ENCODE measurements at regions not wholly inside any gene's neighbourhood (a gene's known extent, or its start where the extent isn't known, plus 50 kb on each side); places are given as distances from the start of the nearest gene placed in this dataset.

GRCh38 chr12:72957454-72957853 is 685.3 kb downstream of the TRHDE start:
- no peaks in the 10 kb centered on the region for H4K20me1 ChIP-seq (ENCODE audit: insufficient read depth, low read length)
- H3K4me3 ChIP-seq (ENCODE audit: low read length): no peak overlapping the region
- no peak overlapping the region for H2AFZ ChIP-seq (ENCODE audit: low read length)
- no peak overlapping the region for H3K27ac ChIP-seq (ENCODE audit: low read length)
- no peaks in the 10 kb centered on the region for H3K27me3 ChIP-seq (replicated peaks; ENCODE audit: insufficient read depth, low read length)
- no peak overlapping the region for H3K4me2 ChIP-seq (ENCODE audit: low read depth, low read length)
- H3K79me2 ChIP-seq (ENCODE audit: low read length): no peaks in the 10 kb centered on the region
- DNase-seq: no peak
- no peaks in the 10 kb centered on the region for H3K9me2 ChIP-seq (replicated peaks; ENCODE audit: insufficient read depth, low read length)
- H3K9ac ChIP-seq (ENCODE audit: low read length): no peak overlapping the region
- no peaks in the 10 kb centered on the region for H3F3A ChIP-seq (ENCODE audit: insufficient read depth, low read length)
- H3K9me3 ChIP-seq (replicated peaks; ENCODE audit: insufficient read depth, low read length): no peaks in the 10 kb centered on the region
- TF ChIP-seq EZH2 (optimal IDR thresholded peaks at IDR 0.05; ENCODE audit: low read depth, low read length): no peak
- TF ChIP-seq CTCF (IDR thresholded peaks at IDR 0.05; ENCODE audit: low read length): no peak
- no peak for TF ChIP-seq EZH2phosphoT487 (IDR thresholded peaks at IDR 0.05; ENCODE audit: low read length)
- H3K4me1 ChIP-seq (ENCODE audit: low read length): no peaks in the 10 kb centered on the region
- H3K36me3 ChIP-seq (replicated peaks; ENCODE audit: insufficient read depth, low read length): no peaks in the 10 kb centered on the region

GRCh38 chr12:72966684-72967083 is 694.5 kb downstream of the TRHDE start:
- no peaks in the 10 kb centered on the region for H3K36me3 ChIP-seq (replicated peaks; ENCODE audit: insufficient read depth, low read length)
- H3K79me2 ChIP-seq (ENCODE audit: low read length): no peaks in the 10 kb centered on the region
- H3K9ac ChIP-seq (ENCODE audit: low read length): no peak overlapping the region
- no peaks in the 10 kb centered on the region for H3F3A ChIP-seq (ENCODE audit: insufficient read depth, low read length)
- no peaks in the 10 kb centered on the region for H3K27me3 ChIP-seq (replicated peaks; ENCODE audit: insufficient read depth, low read length)
- H3K9me2 ChIP-seq (replicated peaks; ENCODE audit: insufficient read depth, low read length): no peaks in the 10 kb centered on the region
- H3K4me2 ChIP-seq (ENCODE audit: low read depth, low read length): no peak overlapping the region
- no peaks in the 10 kb centered on the region for H3K4me1 ChIP-seq (ENCODE audit: low read length)
- TF ChIP-seq EZH2 (optimal IDR thresholded peaks at IDR 0.05; ENCODE audit: low read depth, low read length): no peak
- no peak for TF ChIP-seq CTCF (IDR thresholded peaks at IDR 0.05; ENCODE audit: low read length)
- TF ChIP-seq EZH2phosphoT487 (IDR thresholded peaks at IDR 0.05; ENCODE audit: low read length): no peak
- H2AFZ ChIP-seq (ENCODE audit: low read length): no peak overlapping the region
- no peak for DNase-seq
- no peak overlapping the region for H3K4me3 ChIP-seq (ENCODE audit: low read length)
- H3K9me3 ChIP-seq (replicated peaks; ENCODE audit: insufficient read depth, low read length): no peaks in the 10 kb centered on the region
- no peaks in the 10 kb centered on the region for H4K20me1 ChIP-seq (ENCODE audit: insufficient read depth, low read length)
- no peak overlapping the region for H3K27ac ChIP-seq (ENCODE audit: low read length)

DNA sequence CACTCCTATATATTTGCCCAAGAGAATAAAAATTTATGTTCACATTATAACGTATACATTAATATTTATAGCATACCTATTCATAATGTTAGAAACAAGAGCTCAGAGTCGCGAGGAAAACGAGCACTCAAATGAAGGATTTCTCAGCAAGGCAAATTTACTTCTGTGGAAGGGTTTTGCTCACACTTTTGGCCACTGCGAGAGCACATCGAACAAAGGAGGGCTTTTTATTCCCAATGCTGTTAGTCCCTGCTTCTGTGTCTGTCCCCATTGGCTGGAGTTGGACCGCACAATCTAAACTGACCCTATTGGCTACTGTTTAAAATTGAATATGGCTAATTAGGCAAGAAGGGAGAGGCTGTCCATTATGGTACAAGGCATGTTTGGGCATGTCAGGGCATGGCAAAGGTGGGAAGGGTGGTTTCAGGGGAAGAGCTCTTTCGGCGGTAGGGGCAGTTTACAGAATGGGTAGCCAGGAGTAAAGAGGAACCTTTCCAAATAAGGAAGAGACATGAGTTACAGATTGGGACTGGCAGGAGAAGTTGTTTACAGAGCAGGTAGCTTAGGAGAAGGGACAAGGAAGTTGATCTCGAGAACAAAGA is 702.9 kb downstream of the TRHDE start:
- no peaks in the 10 kb centered on the region for H4K20me1 ChIP-seq (ENCODE audit: insufficient read depth, low read length)
- H3K4me2 ChIP-seq (ENCODE audit: low read depth, low read length): no peak overlapping the region
- TF ChIP-seq EZH2 (optimal IDR thresholded peaks at IDR 0.05; ENCODE audit: low read depth, low read length) (no peak), CTCF (IDR thresholded peaks at IDR 0.05; ENCODE audit: low read length) (no peak), EZH2phosphoT487 (IDR thresholded peaks at IDR 0.05; ENCODE audit: low read length) (no peak)
- no peaks in the 10 kb centered on the region for H3F3A ChIP-seq (ENCODE audit: insufficient read depth, low read length)
- no peaks in the 10 kb centered on the region for H3K4me1 ChIP-seq (ENCODE audit: low read length)
- no peak overlapping the region for H3K4me3 ChIP-seq (ENCODE audit: low read length)
- H3K79me2 ChIP-seq (ENCODE audit: low read length): no peaks in the 10 kb centered on the region
- DNase-seq: no peak
- no peaks in the 10 kb centered on the region for H3K9me3 ChIP-seq (replicated peaks; ENCODE audit: insufficient read depth, low read length)
- H2AFZ ChIP-seq (ENCODE audit: low read length): no peak overlapping the region
- no peaks in the 10 kb centered on the region for H3K27me3 ChIP-seq (replicated peaks; ENCODE audit: insufficient read depth, low read length)
- no peaks in the 10 kb centered on the region for H3K36me3 ChIP-seq (replicated peaks; ENCODE audit: insufficient read depth, low read length)
- H3K27ac ChIP-seq (ENCODE audit: low read length): no peak overlapping the region
- H3K9me2 ChIP-seq (replicated peaks; ENCODE audit: insufficient read depth, low read length): no peaks in the 10 kb centered on the region
- no peak overlapping the region for H3K9ac ChIP-seq (ENCODE audit: low read length)

All from MM.1S (cell line).